ENCODE measurements at regions not wholly inside any gene's neighbourhood (a gene's known extent, or its start where the extent isn't known, plus 50 kb on each side); places are given as distances from the start of the nearest gene placed in this dataset.

GRCh38 chr15:95444860-95445259, 885.6 kb upstream of the NR2F2 start:
- H3K27ac ChIP-seq = no peak overlapping the region
- H3K4me3 ChIP-seq = no peak overlapping the region
- intact Hi-C loops (cut with DNase I; ENCODE audit: low total_unique reads) = no loop called here
- H3K4me1 ChIP-seq = no peaks in the 10 kb centered on the region
- H3K36me3 ChIP-seq = no peaks in the 10 kb centered on the region
- no peak for TF ChIP-seq POLR2AphosphoS5 (IDR thresholded peaks at IDR 0.05)
- no peak for TF ChIP-seq POLR2A (IDR thresholded peaks at IDR 0.05)
- no peak for TF ChIP-seq CTCF (IDR thresholded peaks at IDR 0.05)
- DNase-seq (ENCODE audit: low spot score in 2 of 2) = no peak
- H3K9me3 ChIP-seq = no peaks in the 10 kb centered on the region
- H3K27me3 ChIP-seq = no peaks in the 10 kb centered on the region

GRCh38 chr15:95446854-95447253, 883.6 kb upstream of the NR2F2 start:
- H3K4me1 ChIP-seq = no peaks in the 10 kb centered on the region
- no peak overlapping the region for H3K27ac ChIP-seq
- H3K4me3 ChIP-seq = no peak overlapping the region
- no peaks in the 10 kb centered on the region for H3K27me3 ChIP-seq
- no peaks in the 10 kb centered on the region for H3K36me3 ChIP-seq
- H3K9me3 ChIP-seq = no peaks in the 10 kb centered on the region
- intact Hi-C loops (cut with DNase I; ENCODE audit: low total_unique reads) = no loop called here
- DNase-seq (ENCODE audit: low spot score in 2 of 2) = no peak
- TF ChIP-seq POLR2AphosphoS5 (IDR thresholded peaks at IDR 0.05) (no peak), POLR2A (IDR thresholded peaks at IDR 0.05) (no peak), CTCF (IDR thresholded peaks at IDR 0.05) (no peak)

- no peaks in the 10 kb centered on the region for H3K4me1 ChIP-seq
- no peaks in the 10 kb centered on the region for H3K9me3 ChIP-seq
- DNase-seq (ENCODE audit: low spot score in 2 of 2) = no peak
- H3K27me3 ChIP-seq = no peaks in the 10 kb centered on the region
- H3K27ac ChIP-seq = no peak overlapping the region
- H3K36me3 ChIP-seq = no peaks in the 10 kb centered on the region
- intact Hi-C loops (cut with DNase I; ENCODE audit: low total_unique reads) = no loop called here
- TF ChIP-seq POLR2AphosphoS5 (IDR thresholded peaks at IDR 0.05) (no peak), POLR2A (IDR thresholded peaks at IDR 0.05) (no peak), CTCF (IDR thresholded peaks at IDR 0.05) (no peak)
- no peak overlapping the region for H3K4me3 ChIP-seq
These were observed 883.0 kb upstream of the NR2F2 start for GRCh38 chr15:95447486-95447885.

- TF ChIP-seq POLR2AphosphoS5 (IDR thresholded peaks at IDR 0.05) (no peak), CTCF (IDR thresholded peaks at IDR 0.05) (no peak), POLR2A (IDR thresholded peaks at IDR 0.05) (no peak)
- Histone ChIP-seq H3K4me3 (no peak overlapping the region), H3K36me3 (no peaks in the 10 kb centered on the region), H3K9me3 (no peaks in the 10 kb centered on the region), H3K27me3 (no peaks in the 10 kb centered on the region), H3K27ac (no peak overlapping the region), H3K4me1 (no peaks in the 10 kb centered on the region)
- no peak for DNase-seq (ENCODE audit: low spot score in 2 of 2)
- intact Hi-C loops (cut with DNase I; ENCODE audit: low total_unique reads) = no loop called here
These were observed 881.8 kb upstream of the NR2F2 start for GRCh38 chr15:95448531-95449229.

- TF ChIP-seq POLR2AphosphoS5 (IDR thresholded peaks at IDR 0.05) = no peak
- TF ChIP-seq POLR2A (IDR thresholded peaks at IDR 0.05) = no peak
- no peak for TF ChIP-seq CTCF (IDR thresholded peaks at IDR 0.05)
- no peaks in the 10 kb centered on the region for H3K9me3 ChIP-seq
- no peak overlapping the region for H3K27ac ChIP-seq
- DNase-seq (ENCODE audit: low spot score in 2 of 2) = no peak
- H3K4me1 ChIP-seq = no peaks in the 10 kb centered on the region
- intact Hi-C loops (cut with DNase I; ENCODE audit: low total_unique reads) = no loop called here
- H3K4me3 ChIP-seq = no peak overlapping the region
- no peaks in the 10 kb centered on the region for H3K27me3 ChIP-seq
- no peaks in the 10 kb centered on the region for H3K36me3 ChIP-seq
These were observed 881.3 kb upstream of the NR2F2 start for GRCh38 chr15:95449230-95449628.
